ENCODE measurements at regions not wholly inside any gene's neighbourhood (a gene's known extent, or its start where the extent isn't known, plus 50 kb on each side); places are given as distances from the start of the nearest gene placed in this dataset.
"Not testable (repeated sequence)": the region's sequence is repeated elsewhere in the genome, so short reads cannot be mapped to it uniquely, and the experiment has no call there.

DNA sequence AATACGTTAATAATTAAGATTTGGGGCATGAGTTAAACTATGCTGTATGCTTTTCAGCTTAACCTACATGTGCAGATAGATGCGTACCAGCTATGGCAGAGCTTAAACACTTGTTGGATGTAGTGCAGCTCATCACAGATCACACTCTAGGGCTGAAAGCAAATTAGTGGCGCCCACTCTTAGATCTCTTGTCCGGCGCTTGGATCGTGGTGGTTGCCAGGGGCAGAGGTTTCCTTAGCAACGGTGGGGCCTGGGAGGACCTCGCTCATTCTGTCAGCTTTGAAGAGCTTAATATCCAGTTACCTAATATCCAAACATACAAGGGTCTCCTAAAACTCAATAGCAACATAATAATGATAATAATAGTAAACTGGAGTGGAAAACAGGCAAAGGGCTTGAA lies 548.2 kb upstream of the PFKP start:
- peaks cover 2% of the 10 kb centered on the region for H3K9me3 ChIP-seq (ENCODE audit: low read depth, low read length)

GRCh38 chr10:2509081-2509531 lies 558.2 kb upstream of the PFKP start:
- no peak overlapping the region for H3K4me2 ChIP-seq (ENCODE audit: insufficient read depth, low read length)
- H3K9me3 ChIP-seq (ENCODE audit: low read depth, low read length) = no peaks in the 10 kb centered on the region
- DNase-seq (ENCODE audit: insufficient read length, low spot score, missing footprints) = no peak
- H3K27ac ChIP-seq (ENCODE audit: low read depth, low read length) = no peak overlapping the region
- H3K36me3 ChIP-seq (ENCODE audit: insufficient read depth, low read length) = no peaks in the 10 kb centered on the region
- no peak overlapping the region for H3K4me3 ChIP-seq (ENCODE audit: insufficient read depth, low read length)
- H3K4me1 ChIP-seq (ENCODE audit: insufficient read depth, low read length) = no peaks in the 10 kb centered on the region
- peak overlapping the region; percentile 50 for H2AFZ ChIP-seq (ENCODE audit: low read length)
- no peaks in the 10 kb centered on the region for H3K27me3 ChIP-seq (ENCODE audit: insufficient read depth, low read length)
- no peaks in the 10 kb centered on the region for H3K79me2 ChIP-seq (ENCODE audit: insufficient read depth, low read length)
- no peak for TF ChIP-seq CTCF (IDR thresholded peaks at IDR 0.05; ENCODE audit: extremely low read depth, low read depth, low read length)
- H4K20me1 ChIP-seq (ENCODE audit: insufficient read depth, low read length) = no peaks in the 10 kb centered on the region

More for the DNA sequence above, 548.2 kb upstream of the PFKP start:
- Histone ChIP-seq H3K4me3 (ENCODE audit: insufficient read depth, low read length) (no peak overlapping the region), H3K79me2 (ENCODE audit: insufficient read depth, low read length) (no peaks in the 10 kb centered on the region), H3K27ac (ENCODE audit: low read depth, low read length) (no peak overlapping the region), H3K4me1 (ENCODE audit: insufficient read depth, low read length) (no peaks in the 10 kb centered on the region), H4K20me1 (ENCODE audit: insufficient read depth, low read length) (no peaks in the 10 kb centered on the region), H3K4me2 (ENCODE audit: insufficient read depth, low read length) (no peak overlapping the region), H3K27me3 (ENCODE audit: insufficient read depth, low read length) (no peaks in the 10 kb centered on the region), H2AFZ (ENCODE audit: low read length) (no peak overlapping the region), H3K36me3 (ENCODE audit: insufficient read depth, low read length) (no peaks in the 10 kb centered on the region)
- DNase-seq (ENCODE audit: insufficient read length, low spot score, missing footprints) = no peak
- TF ChIP-seq CTCF (IDR thresholded peaks at IDR 0.05; ENCODE audit: extremely low read depth, low read depth, low read length) = no peak

DNA sequence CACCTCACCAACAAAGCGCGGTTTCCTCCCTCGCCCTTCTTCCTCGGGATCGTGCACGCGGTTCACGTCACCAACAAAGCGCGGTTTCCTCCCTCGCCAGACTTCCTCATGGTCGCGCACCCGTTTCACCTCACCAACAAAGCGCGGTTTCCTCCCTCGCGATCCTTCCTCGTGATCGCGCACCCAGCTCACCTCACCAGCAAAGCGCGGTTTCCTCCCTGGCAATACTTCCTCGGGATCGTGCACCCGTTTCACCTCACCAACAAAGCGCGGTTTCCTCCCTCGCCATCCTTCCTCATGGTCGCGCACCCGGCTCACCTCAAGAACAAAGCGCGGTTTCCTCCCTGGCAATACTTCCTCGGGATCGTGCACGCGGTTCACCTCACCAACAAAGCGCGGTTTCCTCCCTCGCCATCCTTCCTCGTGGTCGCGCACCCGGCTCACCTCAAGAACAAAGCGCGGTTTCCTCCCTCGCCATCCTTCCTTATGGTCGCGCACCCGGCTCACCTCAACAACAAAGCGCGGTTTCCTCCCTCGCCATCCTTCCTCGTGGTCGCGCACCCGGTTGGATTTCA lies 565.9 kb upstream of the PFKP start:
- H3K27ac ChIP-seq (ENCODE audit: low read depth, low read length); H3K36me3 ChIP-seq (ENCODE audit: insufficient read depth, low read length); H2AFZ ChIP-seq (ENCODE audit: low read length); H3K4me3 ChIP-seq (ENCODE audit: insufficient read depth, low read length); H3K27me3 ChIP-seq (ENCODE audit: insufficient read depth, low read length); H3K4me2 ChIP-seq (ENCODE audit: insufficient read depth, low read length); H4K20me1 ChIP-seq (ENCODE audit: insufficient read depth, low read length); H3K4me1 ChIP-seq (ENCODE audit: insufficient read depth, low read length); DNase-seq (ENCODE audit: insufficient read length, low spot score, missing footprints); H3K9me3 ChIP-seq (ENCODE audit: low read depth, low read length); H3K79me2 ChIP-seq (ENCODE audit: insufficient read depth, low read length): not testable (repeated sequence)

DNA sequence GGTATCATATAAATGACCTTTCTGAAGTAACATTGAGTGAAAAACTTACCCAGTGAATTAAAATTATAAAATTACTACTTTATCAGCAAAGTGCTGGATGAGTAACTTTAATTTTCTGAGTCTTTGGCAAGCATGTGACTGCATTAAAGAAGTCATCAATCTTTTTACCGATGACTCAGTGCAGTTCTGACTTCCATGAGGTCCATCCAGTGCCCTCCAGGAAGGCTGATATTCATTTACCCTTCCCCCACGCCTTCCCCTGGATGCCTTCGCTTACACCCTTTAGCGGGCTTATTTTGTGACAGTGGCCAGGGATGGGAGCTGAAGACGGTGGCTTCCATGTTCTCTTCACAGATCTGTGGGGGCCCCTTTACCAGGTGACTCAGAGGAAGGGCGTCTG lies 572.9 kb upstream of the PFKP start:
- Histone ChIP-seq H3K36me3 (ENCODE audit: insufficient read depth, low read length) (no peaks in the 10 kb centered on the region), H3K79me2 (ENCODE audit: insufficient read depth, low read length) (no peaks in the 10 kb centered on the region), H3K27me3 (ENCODE audit: insufficient read depth, low read length) (no peaks in the 10 kb centered on the region), H3K4me3 (ENCODE audit: insufficient read depth, low read length) (no peak overlapping the region), H2AFZ (ENCODE audit: low read length) (no peak overlapping the region), H3K4me1 (ENCODE audit: insufficient read depth, low read length) (no peaks in the 10 kb centered on the region), H3K9me3 (ENCODE audit: low read depth, low read length) (peaks cover 1% of the 10 kb centered on the region), H3K4me2 (ENCODE audit: insufficient read depth, low read length) (no peak overlapping the region), H4K20me1 (ENCODE audit: insufficient read depth, low read length) (no peaks in the 10 kb centered on the region), H3K27ac (ENCODE audit: low read depth, low read length) (no peak overlapping the region)
- no peak for TF ChIP-seq CTCF (IDR thresholded peaks at IDR 0.05; ENCODE audit: extremely low read depth, low read depth, low read length)
- no peak for DNase-seq (ENCODE audit: insufficient read length, low spot score, missing footprints)

Data from osteoblast (primary cell).